HG03045 (cell line): ENCODE measurements at regions not wholly inside any gene's neighbourhood (a gene's known extent, or its start where the extent isn't known, plus 50 kb on each side); places are given as distances from the start of the nearest gene placed in this dataset.
"Not testable (repeated sequence)": the region's sequence is repeated elsewhere in the genome, so short reads cannot be mapped to it uniquely, and the experiment has no call there.

Source experiments
- ATAC-seq: cut with Tn5 transposase; IDR thresholded peaks from one replicate; pipeline ENCODE4 v1.9.1; 2021; ENCODE audit warnings: mild to moderate bottlenecking, moderate library complexity; ENCODE audit not compliant: unreplicated experiment

- no peak for ATAC-seq
Observed at GRCh38 chr2:114248648-114249047, 193.8 kb upstream of the DPP10 start.

DNA sequence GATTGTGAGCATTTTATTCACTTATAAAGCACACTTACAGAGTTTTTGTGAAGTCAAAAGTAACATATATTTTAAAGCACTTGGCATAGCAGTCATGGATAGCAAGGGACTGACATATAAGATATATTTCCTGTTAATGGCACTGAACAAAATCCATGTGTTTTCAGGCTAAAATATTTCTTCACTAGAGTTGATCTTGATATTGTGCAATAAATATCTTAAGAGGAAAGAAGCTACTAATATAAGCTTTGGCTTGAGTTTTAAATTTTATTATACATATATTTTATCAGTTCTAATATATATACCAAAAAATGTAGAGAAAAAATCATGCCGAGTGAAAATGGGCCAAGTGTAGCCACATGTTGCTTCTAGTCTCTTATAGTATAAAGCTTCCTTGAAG, 189.7 kb upstream of the DPP10 start:
- ATAC-seq: no peak

DNA sequence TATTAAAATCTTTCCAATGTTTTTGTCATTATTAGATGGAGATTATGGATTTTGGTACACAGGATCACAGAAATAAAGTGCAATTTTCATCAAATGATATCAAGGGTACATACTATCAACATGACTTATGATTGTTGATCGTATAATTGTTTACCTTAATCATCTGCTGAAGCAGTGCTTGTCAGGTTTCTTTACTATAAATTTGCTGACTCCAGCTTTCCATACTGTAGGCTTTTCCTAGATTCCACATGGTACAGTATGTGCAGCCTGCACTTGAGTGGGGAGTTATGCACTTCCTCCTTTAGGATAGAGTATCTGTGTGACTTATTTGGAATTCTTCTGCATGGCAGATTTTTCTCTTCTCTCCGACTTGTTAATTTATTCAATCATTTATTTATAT, 187.6 kb upstream of the DPP10 start:
- ATAC-seq: no peak

- no peak for ATAC-seq
Observed at GRCh38 chr2:114259389-114259788, 183.1 kb upstream of the DPP10 start.

DNA sequence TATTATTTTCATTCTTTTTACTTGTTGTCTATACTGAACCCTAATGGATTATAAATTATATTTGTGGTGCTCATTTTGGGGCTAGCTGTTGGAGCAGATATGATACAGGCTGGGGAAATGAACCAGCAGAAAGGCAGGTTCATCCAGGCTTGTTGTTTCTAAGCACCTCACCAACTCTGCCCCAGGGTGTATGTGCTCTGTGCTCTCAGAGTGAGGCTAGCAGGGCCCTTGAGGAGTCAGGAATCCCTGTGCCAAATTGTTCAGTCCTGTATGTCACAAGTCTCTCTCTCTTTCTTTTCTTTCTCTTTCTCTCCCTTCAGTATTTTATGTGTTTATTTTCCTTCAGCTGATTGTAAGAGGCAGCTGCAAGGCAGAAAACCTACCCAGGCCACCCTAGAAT, 181.1 kb upstream of the DPP10 start:
- ATAC-seq: no peak

- ATAC-seq: no peak
Observed at GRCh38 chr2:114265261-114265660, 177.2 kb upstream of the DPP10 start.

DNA sequence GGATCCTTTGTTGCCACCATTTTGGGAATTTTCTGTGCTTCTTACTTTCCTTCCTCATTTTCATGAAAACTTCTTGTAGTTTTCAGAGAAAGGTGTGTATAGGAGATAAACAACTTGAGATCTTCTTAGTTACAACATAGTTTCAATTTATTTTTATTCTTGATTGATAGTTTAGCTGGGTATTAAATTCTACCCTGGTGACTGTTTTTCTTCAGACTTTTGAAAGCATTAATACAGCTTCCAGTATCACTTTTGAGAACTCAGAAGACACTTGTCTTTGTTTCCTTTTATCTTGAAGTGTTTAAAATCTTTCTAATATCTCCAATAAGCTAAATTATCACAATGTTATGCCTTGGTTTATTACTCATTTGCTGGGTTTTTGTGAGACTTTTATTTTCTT, 167.5 kb upstream of the DPP10 start:
- no peak for ATAC-seq

DNA sequence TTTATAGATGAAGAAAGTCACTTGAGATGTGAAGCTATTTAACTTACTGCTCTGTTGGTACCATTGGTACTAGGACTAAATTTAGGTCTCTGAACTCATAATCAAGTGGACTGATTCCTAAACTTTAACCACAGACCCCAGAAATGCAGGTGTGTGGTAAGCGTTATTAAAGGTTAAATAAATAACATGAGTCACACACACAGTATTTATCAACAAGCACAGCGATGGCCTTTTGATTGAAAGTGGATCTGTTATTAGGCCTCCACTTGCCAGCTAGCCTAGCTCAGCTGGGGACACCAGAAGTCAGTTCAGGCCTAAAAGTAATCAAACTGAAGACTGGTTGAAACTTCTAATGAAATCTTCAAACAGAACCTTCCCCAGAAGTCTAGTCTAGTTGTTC, 161.3 kb upstream of the DPP10 start:
- no peak for ATAC-seq

- no peak for ATAC-seq
Observed at GRCh38 chr2:114283774-114284173, 158.7 kb upstream of the DPP10 start.

DNA sequence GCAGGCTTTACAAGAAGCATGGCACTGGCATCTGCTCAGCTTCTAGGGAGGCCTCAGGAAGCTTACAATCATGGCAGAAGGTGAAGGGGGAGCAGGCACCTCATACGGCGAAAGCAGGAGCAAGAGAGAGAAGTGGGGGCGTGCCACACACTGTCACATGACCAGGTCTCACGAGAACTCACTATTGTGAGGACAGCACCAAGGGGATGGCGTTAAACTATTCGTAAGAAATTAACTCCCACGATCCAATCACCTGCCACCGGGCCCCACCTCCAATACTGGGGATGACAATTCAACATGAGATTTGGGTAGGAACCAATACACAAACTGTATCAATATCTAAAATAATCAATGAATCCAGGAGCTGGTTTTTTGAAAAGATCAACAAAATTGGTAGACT, 156.0 kb upstream of the DPP10 start:
- ATAC-seq: no peak

DNA sequence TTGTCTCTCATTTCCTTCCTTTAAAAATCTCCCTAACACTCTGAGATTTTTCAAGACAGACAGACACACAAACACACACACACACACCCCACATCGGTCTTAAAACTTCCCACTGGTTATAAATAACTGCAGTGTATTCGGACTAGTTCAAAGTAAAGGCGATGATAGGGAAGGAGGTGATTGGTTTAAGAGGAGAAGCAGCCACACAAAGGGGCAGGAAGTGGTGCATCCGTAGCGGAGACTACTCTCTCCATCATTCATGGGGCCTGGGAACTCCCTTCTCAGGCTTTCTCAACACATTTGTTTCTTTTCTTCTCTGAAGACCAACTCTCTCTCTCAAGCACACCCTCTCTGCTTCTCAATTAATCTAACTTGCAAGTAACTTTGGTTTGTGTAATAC, 149.1 kb upstream of the DPP10 start:
- no peak for ATAC-seq

DNA sequence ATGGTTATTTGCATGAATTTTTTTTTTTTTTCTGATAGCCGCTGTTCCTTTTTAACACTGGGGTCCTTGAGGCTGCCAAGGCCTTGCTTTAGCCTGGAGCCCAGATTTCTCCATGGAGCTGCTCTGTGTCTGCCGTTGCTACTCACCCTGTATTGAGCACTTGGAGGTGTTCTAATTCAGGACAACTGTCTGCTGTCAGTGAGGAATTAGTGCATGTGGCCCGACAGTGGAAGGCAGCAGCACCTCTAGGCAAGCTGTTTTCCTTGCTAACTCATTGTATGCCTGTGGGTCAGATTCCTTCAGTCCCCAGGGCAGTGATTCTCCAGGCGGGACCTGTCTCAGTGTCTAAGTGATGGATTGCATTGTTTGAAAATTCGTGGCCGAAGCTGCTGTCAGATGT, 147.7 kb upstream of the DPP10 start:
- ATAC-seq: no peak

DNA sequence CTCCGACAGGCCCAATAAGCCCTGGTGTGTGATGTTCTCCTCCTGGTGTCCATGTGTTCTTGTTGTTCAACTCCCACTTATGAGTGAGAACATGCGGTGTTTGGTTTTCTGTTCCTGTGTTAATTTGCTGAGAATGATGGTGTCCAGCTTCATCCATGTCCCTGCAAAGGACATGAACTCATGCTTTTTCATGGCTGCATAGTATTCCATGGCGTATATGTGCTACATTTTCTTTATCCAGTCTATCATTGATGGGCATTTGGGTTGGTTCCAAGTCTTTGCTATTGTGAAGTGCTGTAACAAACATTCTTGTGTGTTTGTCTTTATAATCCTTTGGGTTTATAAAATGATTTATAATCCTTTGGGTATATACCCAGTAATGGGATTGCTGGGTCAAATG, 142.1 kb upstream of the DPP10 start:
- ATAC-seq: not testable (repeated sequence)

- no peak for ATAC-seq
Observed at GRCh38 chr2:114316532-114317300, 125.7 kb upstream of the DPP10 start.

- no peak for ATAC-seq
Observed at GRCh38 chr2:114330594-114330993, 111.8 kb upstream of the DPP10 start.

- ATAC-seq: no peak
Observed at GRCh38 chr2:114331934-114332333, 110.5 kb upstream of the DPP10 start.

- ATAC-seq: no peak
Observed at GRCh38 chr2:114345246-114345645, 97.2 kb upstream of the DPP10 start.

DNA sequence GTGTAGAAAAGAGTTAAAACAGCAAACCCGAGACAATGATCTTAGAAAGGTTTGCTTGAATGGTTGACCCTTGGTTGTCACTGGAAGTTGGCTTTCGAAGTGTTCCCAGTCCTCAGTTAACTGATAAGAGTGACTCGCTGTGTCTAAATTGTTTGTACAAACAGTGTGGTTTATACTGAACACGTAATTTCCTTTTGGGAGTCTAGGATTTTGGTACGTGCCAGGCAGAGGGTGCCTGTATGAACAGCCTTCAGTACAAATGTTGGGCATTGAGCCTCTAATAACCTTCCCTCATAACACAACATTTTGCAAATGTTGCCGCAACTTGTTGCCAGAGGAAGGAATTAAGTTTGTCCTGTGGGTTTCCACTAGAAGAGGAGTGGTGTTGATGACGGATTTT, 95.8 kb upstream of the DPP10 start:
- ATAC-seq: no peak

- ATAC-seq: no peak
Observed at GRCh38 chr2:114350186-114350725, 92.2 kb upstream of the DPP10 start.

GRCh38 chr2:114352988-114353387, 89.5 kb upstream of the DPP10 start:
- no peak for ATAC-seq

DNA sequence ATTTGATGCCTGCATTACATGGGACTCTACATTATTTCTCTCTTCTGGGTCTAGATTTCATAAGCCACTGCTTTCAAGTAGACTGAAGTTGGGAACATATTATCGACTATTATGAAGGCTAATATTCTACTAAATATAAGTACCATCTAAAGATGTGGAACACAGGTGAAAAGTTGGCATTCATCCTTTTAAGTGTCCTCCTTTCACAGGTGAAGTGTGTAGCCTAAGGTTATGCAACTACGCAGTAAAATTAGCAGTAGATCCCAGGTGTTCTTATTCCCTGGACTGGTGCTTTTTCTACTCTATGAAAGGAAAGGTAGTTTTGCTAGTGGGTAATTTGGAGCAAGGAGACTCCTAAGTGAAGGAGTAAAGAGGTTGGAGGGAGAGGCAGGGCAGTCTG, 88.2 kb upstream of the DPP10 start:
- no peak for ATAC-seq

DNA sequence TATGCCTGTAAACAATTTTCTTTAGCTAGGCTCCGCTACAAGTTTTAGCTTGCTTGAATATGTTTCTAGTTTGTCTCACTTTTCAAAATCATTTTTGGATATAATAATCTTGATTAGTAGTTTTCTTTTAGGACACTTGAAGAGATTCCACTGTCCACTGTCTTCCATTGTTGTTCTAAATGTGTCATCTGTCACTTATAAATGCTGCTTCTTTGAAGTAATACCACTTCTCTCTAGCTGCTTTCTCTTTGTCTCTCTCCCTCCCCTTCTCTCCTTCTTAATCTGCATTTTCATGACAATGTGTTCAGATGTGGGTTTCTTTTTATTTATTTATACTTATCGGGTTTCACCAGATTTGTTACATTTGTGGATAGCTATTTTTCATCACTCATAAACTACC, 73.7 kb upstream of the DPP10 start:
- ATAC-seq: no peak

GRCh38 chr2:114371721-114372120, 70.7 kb upstream of the DPP10 start:
- not testable (repeated sequence) for ATAC-seq
